DOHH2 (cell line): ENCODE measurements at regions not wholly inside any gene's neighbourhood (a gene's known extent, or its start where the extent isn't known, plus 50 kb on each side); places are given as distances from the start of the nearest gene placed in this dataset.

Experiments
- H3F3A ChIP-seq: fragments of 200-600 bp; sonication (generic), shearing (Covaris generic); 2 replicates; pipeline ENCODE4 v1.6.0; 2016; ENCODE audit warnings: antibody characterized with exemption, mild to moderate bottlenecking; ENCODE audit not compliant: control insufficient read depth, insufficient read depth
- H3K27ac ChIP-seq: fragments of 200-600 bp; sonication (generic); 2 replicates; pipeline ENCODE4 v1.5.1; 2014; ENCODE audit warnings: low read depth, mild to moderate bottlenecking, low read length, moderate library complexity
- H3K27me3 ChIP-seq: fragments of 200-600 bp; sonication (generic); 2 replicates; pipeline ENCODE4 v1.6.1; 2014; ENCODE audit warnings: mild to moderate bottlenecking, low read length, mixed read lengths; ENCODE audit not compliant: control insufficient read depth
- H3K36me3 ChIP-seq: fragments of 200-600 bp; sonication (generic); 2 replicates; pipeline ENCODE4 v1.6.1; 2014; ENCODE audit warnings: mild to moderate bottlenecking, low read length, moderate library complexity, mixed read lengths; ENCODE audit not compliant: control insufficient read depth
- H3K4me1 ChIP-seq: fragments of 200-600 bp; sonication (generic); 2 replicates; pipeline ENCODE4 v1.6.1; 2014; ENCODE audit warnings: mild to moderate bottlenecking, low read length, mixed read lengths; ENCODE audit not compliant: control insufficient read depth
- H3K4me2 ChIP-seq: fragments of 200-600 bp; sonication (generic); 2 replicates; pipeline ENCODE4 v1.6.0; 2014; ENCODE audit warnings: mild to moderate bottlenecking, low read length, moderate library complexity
- H3K4me3 ChIP-seq: fragments of 200-600 bp; sonication (generic); 2 replicates; pipeline ENCODE4 v1.5.1; 2014; ENCODE audit warnings: mild to moderate bottlenecking, low read length, mixed read lengths
- H3K79me2 ChIP-seq: fragments of 200-600 bp; sonication (generic); 2 replicates; pipeline ENCODE4 v1.6.1; 2014; ENCODE audit warnings: mild to moderate bottlenecking, low read length, mixed read lengths; ENCODE audit not compliant: control insufficient read depth
- H3K9me2 ChIP-seq: fragments of 200-600 bp; sonication (generic); replicated peaks from 2 replicates; pipeline ENCODE4 v1.6.1; 2014; ENCODE audit warnings: mild to moderate bottlenecking, low read length, mixed read lengths; ENCODE audit not compliant: control insufficient read depth
- H3K9me3 ChIP-seq: fragments of 200-600 bp; sonication (generic); 2 replicates; pipeline ENCODE4 v1.6.1; 2014; ENCODE audit warnings: antibody characterized with exemption, low read length, mixed read lengths; ENCODE audit not compliant: control insufficient read depth, insufficient read depth
- H4K20me1 ChIP-seq: fragments of 200-600 bp; sonication (generic); 2 replicates; pipeline ENCODE4 v1.6.0; 2014; ENCODE audit warnings: low read depth, mild to moderate bottlenecking, antibody characterized with exemption, low read length, moderate library complexity; ENCODE audit not compliant: control insufficient read depth, insufficient read depth
- EZH2phosphoT487 ChIP-seq: fragments of 200-600 bp; sonication (generic); IDR thresholded peaks from 2 replicates; pipeline ENCODE4 v1.6.1; 2017; ENCODE audit warnings: borderline replicate concordance, mild to moderate bottlenecking, antibody characterized with exemption, low read length, moderate library complexity, mixed read lengths
- TF ChIP-seq, protein P1 (sequence below): fragments of 200-600 bp; sonication (generic); IDR thresholded peaks from one replicate; pipeline ENCODE4 v1.5.1; 2014; ENCODE audit warnings: antibody characterized with exemption, mild to moderate bottlenecking, low read depth, low read length; ENCODE audit not compliant: poor library complexity, severe bottlenecking

DNA sequence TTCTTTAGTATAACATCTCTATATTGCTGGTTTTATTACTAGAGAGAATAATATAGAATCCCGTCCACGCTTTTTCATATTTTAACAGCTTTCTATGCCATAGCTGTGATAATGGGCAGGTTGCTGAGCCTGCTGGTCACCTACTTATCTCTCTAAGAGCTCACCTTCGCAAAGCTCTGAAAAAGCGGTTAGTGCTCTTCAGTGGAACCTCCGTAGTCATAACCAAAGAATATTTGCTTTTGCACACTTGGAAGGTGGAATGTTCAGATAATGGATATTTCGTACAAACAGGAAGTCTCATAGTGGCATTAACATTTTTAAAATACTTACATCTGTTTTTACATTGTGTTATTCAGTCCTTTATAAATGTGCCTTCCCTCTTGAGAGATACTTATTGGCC lies 388.9 kb upstream of the ANO3 start:
- Histone ChIP-seq H3K4me2 (no peak overlapping the region), H4K20me1 (no peaks in the 10 kb centered on the region), H3K9me2 (no peaks in the 10 kb centered on the region), H3K4me1 (no peaks in the 10 kb centered on the region), H3K36me3 (no peaks in the 10 kb centered on the region), H3K4me3 (no peak overlapping the region), H3K9me3 (no peaks in the 10 kb centered on the region), H3K27ac (no peak overlapping the region), H3F3A (no peaks in the 10 kb centered on the region), H3K27me3 (no peaks in the 10 kb centered on the region; the same call in 1 of the 2 replicates), H3K79me2 (no peaks in the 10 kb centered on the region)
- TF ChIP-seq, protein P1, sequence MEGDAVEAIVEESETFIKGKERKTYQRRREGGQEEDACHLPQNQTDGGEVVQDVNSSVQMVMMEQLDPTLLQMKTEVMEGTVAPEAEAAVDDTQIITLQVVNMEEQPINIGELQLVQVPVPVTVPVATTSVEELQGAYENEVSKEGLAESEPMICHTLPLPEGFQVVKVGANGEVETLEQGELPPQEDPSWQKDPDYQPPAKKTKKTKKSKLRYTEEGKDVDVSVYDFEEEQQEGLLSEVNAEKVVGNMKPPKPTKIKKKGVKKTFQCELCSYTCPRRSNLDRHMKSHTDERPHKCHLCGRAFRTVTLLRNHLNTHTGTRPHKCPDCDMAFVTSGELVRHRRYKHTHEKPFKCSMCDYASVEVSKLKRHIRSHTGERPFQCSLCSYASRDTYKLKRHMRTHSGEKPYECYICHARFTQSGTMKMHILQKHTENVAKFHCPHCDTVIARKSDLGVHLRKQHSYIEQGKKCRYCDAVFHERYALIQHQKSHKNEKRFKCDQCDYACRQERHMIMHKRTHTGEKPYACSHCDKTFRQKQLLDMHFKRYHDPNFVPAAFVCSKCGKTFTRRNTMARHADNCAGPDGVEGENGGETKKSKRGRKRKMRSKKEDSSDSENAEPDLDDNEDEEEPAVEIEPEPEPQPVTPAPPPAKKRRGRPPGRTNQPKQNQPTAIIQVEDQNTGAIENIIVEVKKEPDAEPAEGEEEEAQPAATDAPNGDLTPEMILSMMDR, result no peak
- no peak for TF ChIP-seq EZH2phosphoT487

DNA sequence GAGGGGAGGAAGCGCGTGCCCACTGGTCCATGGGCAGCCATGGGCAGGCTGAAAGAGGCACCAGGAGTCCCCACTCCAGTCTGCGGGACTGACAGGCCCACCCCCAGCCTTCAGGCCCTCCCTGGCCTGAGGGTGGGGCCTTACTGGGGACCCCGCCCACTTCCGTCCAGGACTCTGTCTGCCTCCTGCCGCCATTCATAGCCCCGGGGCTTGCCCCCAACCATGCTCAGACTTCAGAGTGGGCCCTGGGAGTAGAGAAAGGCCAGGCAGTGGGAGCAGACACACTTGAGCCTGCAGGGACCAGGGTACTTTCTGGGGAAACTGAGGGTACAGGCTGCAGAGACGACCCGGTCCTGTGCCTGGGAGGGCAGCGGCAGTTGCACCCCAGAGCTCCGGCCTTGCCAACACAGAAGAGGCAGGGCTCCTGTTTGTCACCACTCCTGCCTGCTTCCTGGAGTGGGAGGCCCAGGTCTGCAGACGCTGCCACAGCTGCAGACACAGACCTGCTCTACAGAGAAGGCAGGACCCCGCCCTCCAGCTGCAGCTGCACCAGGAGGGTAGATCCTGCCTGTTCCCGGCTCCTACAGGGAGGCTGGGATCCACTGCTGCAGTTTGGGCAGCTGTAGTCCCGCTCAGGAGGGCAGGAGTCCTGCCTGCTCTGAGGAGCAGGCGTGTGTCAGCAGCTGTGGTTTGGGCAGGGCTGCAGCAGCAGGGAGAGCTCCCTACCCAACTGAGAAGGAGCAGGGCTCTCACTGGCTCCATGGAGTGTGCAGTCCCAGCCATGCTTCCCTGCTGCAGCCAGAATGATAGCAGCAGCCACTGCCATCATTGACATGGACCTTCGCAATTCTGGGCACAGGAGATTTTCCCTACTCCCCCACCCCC lies 387.9 kb upstream of the ANO3 start:
- H3K4me3 ChIP-seq, result no peak overlapping the region
- H3K36me3 ChIP-seq, result no peaks in the 10 kb centered on the region
- no peaks in the 10 kb centered on the region for H4K20me1 ChIP-seq
- H3K9me3 ChIP-seq, result no peaks in the 10 kb centered on the region
- H3K79me2 ChIP-seq, result no peaks in the 10 kb centered on the region
- H3K4me1 ChIP-seq, result no peaks in the 10 kb centered on the region
- no peaks in the 10 kb centered on the region for H3F3A ChIP-seq
- H3K27me3 ChIP-seq, result no peaks in the 10 kb centered on the region; the same call in 1 of the 2 replicates
- H3K27ac ChIP-seq, result no peak overlapping the region
- no peak for TF ChIP-seq EZH2phosphoT487
- TF ChIP-seq, protein P1, result no peak
- no peaks in the 10 kb centered on the region for H3K9me2 ChIP-seq
- H3K4me2 ChIP-seq, result no peak overlapping the region

DNA sequence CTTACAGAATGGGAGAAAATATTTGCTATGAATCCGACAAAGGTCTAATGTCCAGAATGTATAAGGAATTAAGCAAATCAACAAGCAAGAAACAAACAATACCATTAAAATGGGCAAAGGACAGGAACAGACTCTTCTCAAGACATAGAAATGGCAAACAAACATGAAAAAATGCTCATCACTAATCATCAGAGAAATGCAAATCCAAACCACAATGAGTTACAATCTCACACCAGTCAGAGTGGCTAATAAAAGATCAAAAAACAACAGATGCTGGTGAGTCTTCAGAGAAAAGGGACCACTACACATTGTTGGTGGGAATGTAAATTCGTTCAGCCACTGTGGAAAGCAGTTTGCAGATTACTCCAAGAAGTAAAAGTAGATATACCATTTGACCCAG lies 382.0 kb upstream of the ANO3 start:
- Histone ChIP-seq H3K9me3 (no peaks in the 10 kb centered on the region), H3K27me3 (no peaks in the 10 kb centered on the region), H3K36me3 (no peaks in the 10 kb centered on the region), H3K79me2 (no peaks in the 10 kb centered on the region), H3K4me2 (no peak overlapping the region), H4K20me1 (no peaks in the 10 kb centered on the region), H3F3A (no peaks in the 10 kb centered on the region), H3K4me1 (no peaks in the 10 kb centered on the region), H3K9me2 (no peaks in the 10 kb centered on the region), H3K4me3 (no peak overlapping the region), H3K27ac (no peak overlapping the region)
- no peak for TF ChIP-seq EZH2phosphoT487
- TF ChIP-seq, protein P1, result no peak
